Activated naive CD4-positive, alpha-beta T cell treated with anti-CD3 and anti-CD28 coated beads, Interleukin-2, amount 10 ng/mL, durations not matched to agents 7 days and 5 days (primary cell): ENCODE measurements at regions not wholly inside any gene's neighbourhood (a gene's known extent, or its start where the extent isn't known, plus 50 kb on each side); places are given as distances from the start of the nearest gene placed in this dataset.

Experiments
- CTCF ChIA-PET: fragments of 350-600 bp; sonication (Branson Sonifier 250); formaldehyde crosslinking; loops from one replicate; lab custom pipeline; 2021; ENCODE audit warnings: antibody characterized with exemption; lab: Charles Lee
- DNase-seq: peaks from one replicate; pipeline ENCODE4 v3.0.0-alpha.2; 2020
- H3K27ac Mint-ChIP-seq: one replicate; pipeline ENCODE4 v1.8.0; 2021; ENCODE audit warnings: mild to moderate bottlenecking, moderate library complexity, mixed read lengths
- H3K27me3 Mint-ChIP-seq: one replicate; pipeline ENCODE4 v1.8.0; 2021; ENCODE audit warnings: mild to moderate bottlenecking, mixed read lengths
- H3K36me3 Mint-ChIP-seq: one replicate; pipeline ENCODE4 v1.8.0; 2021; ENCODE audit warnings: mixed read lengths
- H3K4me1 Mint-ChIP-seq: one replicate; pipeline ENCODE4 v1.8.0; 2021; ENCODE audit warnings: mixed read lengths
- H3K4me3 Mint-ChIP-seq: one replicate; pipeline ENCODE4 v1.8.0; 2021; ENCODE audit warnings: mild to moderate bottlenecking, moderate library complexity, mixed read lengths
- H3K9me3 Mint-ChIP-seq: one replicate; pipeline ENCODE4 v1.8.0; 2021; ENCODE audit warnings: mixed read lengths

- Mint-ChIP-seq H3K27ac (no peak overlapping the region), H3K4me3 (no peak overlapping the region), H3K9me3 (no peaks in the 10 kb centered on the region), H3K4me1 (peaks cover 3% of the 10 kb centered on the region), H3K27me3 (peaks cover 60% of the 10 kb centered on the region), H3K36me3 (no peaks in the 10 kb centered on the region)
- DNase-seq: no peak
- CTCF ChIA-PET: no interaction called here
Observed at GRCh38 chr3:10703875-10704274, 112.2 kb upstream of the SLC6A11 start.

- H3K9me3 Mint-ChIP-seq: no peaks in the 10 kb centered on the region
Observed at GRCh38 chr3:10706156-10706739, 109.8 kb upstream of the SLC6A11 start.

GRCh38 chr3:10706740-10707399 lies 109.2 kb upstream of the SLC6A11 start:
- no peaks in the 10 kb centered on the region for H3K36me3 Mint-ChIP-seq
- H3K27ac Mint-ChIP-seq: no peak overlapping the region
- CTCF ChIA-PET: no interaction called here
- H3K27me3 Mint-ChIP-seq: peaks cover 82% of the 10 kb centered on the region
- no peak overlapping the region for H3K4me3 Mint-ChIP-seq
- DNase-seq: no peak
- H3K9me3 Mint-ChIP-seq: no peaks in the 10 kb centered on the region
- H3K4me1 Mint-ChIP-seq: peaks cover 3% of the 10 kb centered on the region

More at GRCh38 chr3:10706156-10706739, 109.8 kb upstream of the SLC6A11 start:
- CTCF ChIA-PET: no interaction called here
- Mint-ChIP-seq H3K27ac (no peak overlapping the region), H3K4me3 (no peak overlapping the region), H3K4me1 (peaks cover 3% of the 10 kb centered on the region), H3K27me3 (peaks cover 80% of the 10 kb centered on the region), H3K36me3 (no peaks in the 10 kb centered on the region)
- DNase-seq: no peak

GRCh38 chr3:10707400-10708215 lies 108.4 kb upstream of the SLC6A11 start:
- Mint-ChIP-seq H3K4me3 (no peak overlapping the region), H3K27ac (no peak overlapping the region), H3K9me3 (no peaks in the 10 kb centered on the region), H3K36me3 (no peaks in the 10 kb centered on the region), H3K27me3 (peaks cover 88% of the 10 kb centered on the region), H3K4me1 (peaks cover 3% of the 10 kb centered on the region)
- CTCF ChIA-PET: no interaction called here
- DNase-seq: no peak

- Mint-ChIP-seq H3K4me3 (no peak overlapping the region), H3K27me3 (peaks cover 84% of the 10 kb centered on the region), H3K9me3 (no peaks in the 10 kb centered on the region), H3K36me3 (no peaks in the 10 kb centered on the region), H3K27ac (no peak overlapping the region), H3K4me1 (peaks cover 3% of the 10 kb centered on the region)
- DNase-seq: no peak
- CTCF ChIA-PET: interaction anchor here (1.0 to 1.4 kb wide), 2 partner anchors 290 to 362 kb away, joined by 3 read pairs; no protein-coding TSS in a partner anchor
Observed at GRCh38 chr3:10708216-10708893, 107.7 kb upstream of the SLC6A11 start.

DNA sequence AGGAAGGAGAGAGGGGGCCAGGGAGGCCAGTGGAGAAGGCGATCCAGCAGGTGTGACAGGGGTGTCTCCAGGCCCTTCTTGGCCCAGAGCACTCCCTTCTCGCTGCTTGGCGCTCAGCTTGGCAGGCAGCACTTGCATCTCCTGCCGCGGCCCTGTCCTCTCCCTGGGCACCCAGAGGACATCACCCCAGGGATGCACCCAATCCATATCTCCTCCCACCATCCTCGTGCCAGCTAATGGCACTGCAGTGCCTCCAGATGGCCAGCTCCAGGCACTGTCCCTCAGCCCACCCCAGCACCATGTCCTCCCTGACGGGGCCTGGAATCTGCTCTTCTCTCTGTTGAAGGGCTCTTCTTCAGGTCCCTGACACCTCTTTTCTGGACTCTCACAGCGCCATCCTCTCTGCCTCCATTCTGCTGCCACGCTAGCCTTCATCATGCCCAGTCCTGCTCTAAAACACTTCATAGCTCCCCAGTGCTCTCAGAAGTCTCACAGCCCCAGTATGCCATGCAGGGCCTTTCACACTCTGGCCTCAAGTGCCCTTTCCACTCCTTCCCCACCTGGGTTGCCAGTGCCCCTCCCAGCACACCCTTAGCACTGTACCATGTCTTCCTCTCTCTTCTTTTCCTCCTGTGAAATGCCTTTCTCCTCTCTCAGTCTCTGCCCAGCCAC lies 106.8 kb upstream of the SLC6A11 start:
- CTCF ChIA-PET: interaction anchor here (1.0 to 1.4 kb wide), 2 partner anchors 291 to 363 kb away, joined by 3 read pairs; no protein-coding TSS in a partner anchor
- Mint-ChIP-seq H3K9me3 (no peaks in the 10 kb centered on the region), H3K4me3 (no peak overlapping the region), H3K27me3 (peaks cover 76% of the 10 kb centered on the region), H3K36me3 (no peaks in the 10 kb centered on the region), H3K27ac (no peak overlapping the region), H3K4me1 (peaks cover 3% of the 10 kb centered on the region)
- no peak for DNase-seq

GRCh38 chr3:10712121-10712520 lies 103.9 kb upstream of the SLC6A11 start:
- peaks cover 60% of the 10 kb centered on the region for H3K27me3 Mint-ChIP-seq
- no peaks in the 10 kb centered on the region for H3K36me3 Mint-ChIP-seq
- H3K9me3 Mint-ChIP-seq: no peaks in the 10 kb centered on the region
- DNase-seq: no peak
- H3K4me1 Mint-ChIP-seq: no peaks in the 10 kb centered on the region
- CTCF ChIA-PET: no interaction called here
- no peak overlapping the region for H3K4me3 Mint-ChIP-seq
- no peak overlapping the region for H3K27ac Mint-ChIP-seq

DNA sequence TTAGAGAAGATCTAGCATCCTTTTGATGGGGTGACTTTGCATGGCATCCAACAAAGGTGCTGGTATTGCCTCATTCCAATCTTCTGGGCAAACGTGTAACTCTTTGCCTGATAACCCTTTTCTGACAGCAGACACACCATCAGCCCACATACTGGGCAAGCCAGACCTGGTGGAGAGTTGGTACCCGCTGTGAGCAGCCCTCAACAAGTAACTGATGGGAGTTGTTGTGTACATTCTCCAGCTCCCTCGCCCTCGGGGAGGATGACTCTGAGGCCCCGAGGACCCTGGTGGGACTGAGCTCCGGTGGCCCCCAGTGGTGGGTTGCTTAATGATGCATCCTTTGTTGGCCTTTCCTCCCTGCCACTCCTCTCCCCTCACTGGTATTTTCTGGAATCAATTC lies 102.4 kb upstream of the SLC6A11 start:
- Mint-ChIP-seq H3K9me3 (no peaks in the 10 kb centered on the region), H3K27ac (no peak overlapping the region), H3K4me3 (no peak overlapping the region), H3K36me3 (no peaks in the 10 kb centered on the region), H3K4me1 (no peaks in the 10 kb centered on the region), H3K27me3 (peaks cover 47% of the 10 kb centered on the region)
- DNase-seq: no peak
- CTCF ChIA-PET: no interaction called here

- Mint-ChIP-seq H3K4me1 (no peaks in the 10 kb centered on the region), H3K4me3 (no peak overlapping the region), H3K36me3 (no peaks in the 10 kb centered on the region), H3K27ac (no peak overlapping the region), H3K9me3 (no peaks in the 10 kb centered on the region), H3K27me3 (peaks cover 28% of the 10 kb centered on the region)
- CTCF ChIA-PET: no interaction called here
- DNase-seq: no peak
Observed at GRCh38 chr3:10715886-10716285, 100.1 kb upstream of the SLC6A11 start.

DNA sequence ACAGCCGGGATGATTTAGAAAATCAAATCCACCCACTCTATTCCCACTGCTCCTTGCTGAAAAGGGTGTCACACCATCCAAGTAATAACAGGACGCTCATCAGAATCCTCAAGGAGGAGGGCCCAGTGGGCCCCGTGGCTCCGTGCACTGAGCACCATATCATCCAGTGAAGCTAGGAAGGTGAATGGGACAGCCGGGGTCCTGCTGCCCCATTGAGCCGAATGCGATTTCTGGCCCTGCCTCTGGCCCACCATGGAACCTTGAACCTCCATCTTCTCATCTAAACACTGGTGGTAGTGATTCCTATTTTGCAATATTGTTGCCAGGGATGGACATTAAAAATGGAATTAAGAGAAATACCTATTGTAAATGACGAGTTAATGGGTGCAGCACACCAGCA lies 99.1 kb upstream of the SLC6A11 start:
- no peak for DNase-seq
- no peak overlapping the region for H3K27ac Mint-ChIP-seq
- H3K4me1 Mint-ChIP-seq: no peaks in the 10 kb centered on the region
- CTCF ChIA-PET: no interaction called here
- peaks cover 24% of the 10 kb centered on the region for H3K27me3 Mint-ChIP-seq
- no peaks in the 10 kb centered on the region for H3K36me3 Mint-ChIP-seq
- no peaks in the 10 kb centered on the region for H3K9me3 Mint-ChIP-seq
- no peak overlapping the region for H3K4me3 Mint-ChIP-seq

DNA sequence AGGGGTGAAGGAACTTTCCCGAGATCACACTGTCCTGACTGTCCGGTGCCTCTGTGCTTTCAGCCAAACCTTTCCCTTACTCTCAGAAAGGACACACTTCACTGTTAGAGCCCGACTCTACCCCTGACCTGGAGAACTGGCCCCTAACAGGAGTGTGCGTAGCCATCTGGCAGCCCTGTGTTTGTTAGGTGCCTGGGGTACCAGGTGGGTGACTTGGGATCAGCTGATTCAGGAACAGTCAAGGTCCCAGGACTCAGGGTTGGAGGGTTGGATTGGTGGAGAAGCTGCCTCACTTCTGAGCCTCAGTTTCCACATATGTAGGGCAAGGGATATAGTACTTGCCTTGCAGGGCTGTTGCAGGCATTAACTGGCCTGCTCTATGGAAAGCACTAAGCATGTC lies 98.3 kb upstream of the SLC6A11 start:
- Mint-ChIP-seq H3K27ac (no peak overlapping the region), H3K4me3 (no peak overlapping the region), H3K9me3 (no peaks in the 10 kb centered on the region), H3K27me3 (peaks cover 16% of the 10 kb centered on the region), H3K4me1 (no peaks in the 10 kb centered on the region), H3K36me3 (no peaks in the 10 kb centered on the region)
- DNase-seq: no peak
- CTCF ChIA-PET: no interaction called here

- H3K27ac Mint-ChIP-seq: no peak overlapping the region
- H3K9me3 Mint-ChIP-seq: no peaks in the 10 kb centered on the region
- CTCF ChIA-PET: no interaction called here
- H3K4me3 Mint-ChIP-seq: no peak overlapping the region
- DNase-seq: no peak
- peaks cover 7% of the 10 kb centered on the region for H3K27me3 Mint-ChIP-seq
- H3K36me3 Mint-ChIP-seq: no peaks in the 10 kb centered on the region
- H3K4me1 Mint-ChIP-seq: no peaks in the 10 kb centered on the region
Observed at GRCh38 chr3:10721101-10721500, 94.9 kb upstream of the SLC6A11 start.

- no peaks in the 10 kb centered on the region for H3K36me3 Mint-ChIP-seq
- H3K9me3 Mint-ChIP-seq: no peaks in the 10 kb centered on the region
- H3K4me3 Mint-ChIP-seq: no peak overlapping the region
- CTCF ChIA-PET: no interaction called here
- no peak for DNase-seq
- H3K4me1 Mint-ChIP-seq: no peaks in the 10 kb centered on the region
- peaks cover 9% of the 10 kb centered on the region for H3K27me3 Mint-ChIP-seq
- H3K27ac Mint-ChIP-seq: no peak overlapping the region
Observed at GRCh38 chr3:10722911-10723310, 93.1 kb upstream of the SLC6A11 start.

DNA sequence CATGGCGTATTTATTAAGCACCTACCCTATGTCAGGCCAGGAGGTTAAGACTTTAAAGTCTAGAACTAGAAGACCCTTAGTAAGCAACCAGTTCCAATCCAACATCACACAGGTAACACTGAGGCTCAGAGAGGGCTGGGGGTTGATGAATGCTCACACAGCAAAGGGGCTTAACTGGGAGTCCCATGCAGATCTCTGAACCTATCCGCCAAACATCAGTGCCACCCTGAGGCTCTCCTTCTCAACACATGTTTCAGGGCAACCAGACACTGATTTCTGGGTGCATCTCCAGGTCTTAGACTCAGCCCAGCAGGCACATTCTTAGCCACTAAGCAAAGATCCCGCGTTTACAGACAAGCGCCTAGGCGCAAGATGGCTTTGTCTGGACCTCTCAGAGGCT lies 92.0 kb upstream of the SLC6A11 start:
- CTCF ChIA-PET: no interaction called here
- no peaks in the 10 kb centered on the region for H3K4me1 Mint-ChIP-seq
- no peaks in the 10 kb centered on the region for H3K9me3 Mint-ChIP-seq
- H3K27ac Mint-ChIP-seq: no peak overlapping the region
- H3K4me3 Mint-ChIP-seq: no peak overlapping the region
- H3K27me3 Mint-ChIP-seq: peaks cover 10% of the 10 kb centered on the region
- no peak for DNase-seq
- H3K36me3 Mint-ChIP-seq: no peaks in the 10 kb centered on the region
